ENCODE measurements at regions not wholly inside any gene's neighbourhood (a gene's known extent, or its start where the extent isn't known, plus 50 kb on each side); places are given as distances from the start of the nearest gene placed in this dataset.

DNA sequence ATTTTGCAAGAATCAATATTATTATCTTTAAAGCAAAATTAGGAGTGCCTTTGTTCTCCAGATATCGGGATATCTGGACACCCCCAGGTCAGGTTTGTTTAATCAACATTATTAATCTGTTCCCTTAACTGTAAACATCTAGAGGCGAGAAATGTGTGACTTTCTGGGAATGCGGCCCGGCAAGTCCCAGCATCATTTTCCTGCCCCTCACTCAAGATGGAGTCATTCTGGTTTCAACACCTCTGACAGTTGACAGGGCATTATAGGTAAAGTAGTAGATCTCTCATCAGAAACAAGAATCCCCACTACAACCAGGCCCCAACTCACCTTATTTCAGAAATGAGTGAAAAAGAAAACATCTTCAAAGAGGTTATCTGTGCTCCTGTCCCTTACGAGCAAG is 331.6 kb upstream of the ZFP42 start:
- TF ChIP-seq, protein P1, sequence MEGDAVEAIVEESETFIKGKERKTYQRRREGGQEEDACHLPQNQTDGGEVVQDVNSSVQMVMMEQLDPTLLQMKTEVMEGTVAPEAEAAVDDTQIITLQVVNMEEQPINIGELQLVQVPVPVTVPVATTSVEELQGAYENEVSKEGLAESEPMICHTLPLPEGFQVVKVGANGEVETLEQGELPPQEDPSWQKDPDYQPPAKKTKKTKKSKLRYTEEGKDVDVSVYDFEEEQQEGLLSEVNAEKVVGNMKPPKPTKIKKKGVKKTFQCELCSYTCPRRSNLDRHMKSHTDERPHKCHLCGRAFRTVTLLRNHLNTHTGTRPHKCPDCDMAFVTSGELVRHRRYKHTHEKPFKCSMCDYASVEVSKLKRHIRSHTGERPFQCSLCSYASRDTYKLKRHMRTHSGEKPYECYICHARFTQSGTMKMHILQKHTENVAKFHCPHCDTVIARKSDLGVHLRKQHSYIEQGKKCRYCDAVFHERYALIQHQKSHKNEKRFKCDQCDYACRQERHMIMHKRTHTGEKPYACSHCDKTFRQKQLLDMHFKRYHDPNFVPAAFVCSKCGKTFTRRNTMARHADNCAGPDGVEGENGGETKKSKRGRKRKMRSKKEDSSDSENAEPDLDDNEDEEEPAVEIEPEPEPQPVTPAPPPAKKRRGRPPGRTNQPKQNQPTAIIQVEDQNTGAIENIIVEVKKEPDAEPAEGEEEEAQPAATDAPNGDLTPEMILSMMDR (IDR thresholded peaks at IDR 0.05): no peak
- TF ChIP-seq POLR2AphosphoS5 (IDR thresholded peaks at IDR 0.05; ENCODE audit: insufficient read depth in 1 of 2, low read depth in 1 of 2): no peak
